22Rv1 (cell line): ENCODE measurements at regions not wholly inside any gene's neighbourhood (a gene's known extent, or its start where the extent isn't known, plus 50 kb on each side); places are given as distances from the start of the nearest gene placed in this dataset.

Source experiments
- ZFX ChIP-seq: fragments of 450-650 bp; IDR thresholded peaks from 2 replicates; pipeline ENCODE4 v1.6.1; 2017; ENCODE audit warnings: antibody characterized with exemption, borderline replicate concordance
- TF ChIP-seq, protein P1 (sequence below): fragments of 450-650 bp; IDR thresholded peaks from 2 replicates; pipeline ENCODE4 v1.5.1; 2017; ENCODE audit warnings: mild to moderate bottlenecking

DNA sequence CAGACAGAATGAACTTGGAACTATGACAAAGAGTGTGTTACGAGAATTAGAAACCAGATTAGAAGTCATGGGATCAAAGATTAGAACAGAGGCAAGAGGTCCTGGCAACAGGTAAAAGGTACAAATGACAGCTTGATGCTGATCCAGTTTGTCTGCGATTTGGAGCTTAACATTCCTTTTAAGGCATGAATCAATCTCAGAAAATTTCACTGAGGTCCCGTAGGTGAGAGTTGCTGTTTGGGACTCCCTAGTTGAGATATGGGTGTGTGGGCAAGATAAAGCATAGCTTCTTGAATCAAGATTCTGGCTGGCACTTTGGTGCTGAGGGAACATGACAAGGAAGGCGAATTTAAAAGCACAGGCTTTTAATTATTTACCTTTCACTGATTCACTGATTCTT, 62.6 kb upstream of the ACSL4 start:
- TF ChIP-seq, protein P1, sequence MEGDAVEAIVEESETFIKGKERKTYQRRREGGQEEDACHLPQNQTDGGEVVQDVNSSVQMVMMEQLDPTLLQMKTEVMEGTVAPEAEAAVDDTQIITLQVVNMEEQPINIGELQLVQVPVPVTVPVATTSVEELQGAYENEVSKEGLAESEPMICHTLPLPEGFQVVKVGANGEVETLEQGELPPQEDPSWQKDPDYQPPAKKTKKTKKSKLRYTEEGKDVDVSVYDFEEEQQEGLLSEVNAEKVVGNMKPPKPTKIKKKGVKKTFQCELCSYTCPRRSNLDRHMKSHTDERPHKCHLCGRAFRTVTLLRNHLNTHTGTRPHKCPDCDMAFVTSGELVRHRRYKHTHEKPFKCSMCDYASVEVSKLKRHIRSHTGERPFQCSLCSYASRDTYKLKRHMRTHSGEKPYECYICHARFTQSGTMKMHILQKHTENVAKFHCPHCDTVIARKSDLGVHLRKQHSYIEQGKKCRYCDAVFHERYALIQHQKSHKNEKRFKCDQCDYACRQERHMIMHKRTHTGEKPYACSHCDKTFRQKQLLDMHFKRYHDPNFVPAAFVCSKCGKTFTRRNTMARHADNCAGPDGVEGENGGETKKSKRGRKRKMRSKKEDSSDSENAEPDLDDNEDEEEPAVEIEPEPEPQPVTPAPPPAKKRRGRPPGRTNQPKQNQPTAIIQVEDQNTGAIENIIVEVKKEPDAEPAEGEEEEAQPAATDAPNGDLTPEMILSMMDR = no peak
- TF ChIP-seq ZFX = no peak
